ENCODE measurements at regions not wholly inside any gene's neighbourhood (a gene's known extent, or its start where the extent isn't known, plus 50 kb on each side); places are given as distances from the start of the nearest gene placed in this dataset.

- TF ChIP-seq, protein P1, sequence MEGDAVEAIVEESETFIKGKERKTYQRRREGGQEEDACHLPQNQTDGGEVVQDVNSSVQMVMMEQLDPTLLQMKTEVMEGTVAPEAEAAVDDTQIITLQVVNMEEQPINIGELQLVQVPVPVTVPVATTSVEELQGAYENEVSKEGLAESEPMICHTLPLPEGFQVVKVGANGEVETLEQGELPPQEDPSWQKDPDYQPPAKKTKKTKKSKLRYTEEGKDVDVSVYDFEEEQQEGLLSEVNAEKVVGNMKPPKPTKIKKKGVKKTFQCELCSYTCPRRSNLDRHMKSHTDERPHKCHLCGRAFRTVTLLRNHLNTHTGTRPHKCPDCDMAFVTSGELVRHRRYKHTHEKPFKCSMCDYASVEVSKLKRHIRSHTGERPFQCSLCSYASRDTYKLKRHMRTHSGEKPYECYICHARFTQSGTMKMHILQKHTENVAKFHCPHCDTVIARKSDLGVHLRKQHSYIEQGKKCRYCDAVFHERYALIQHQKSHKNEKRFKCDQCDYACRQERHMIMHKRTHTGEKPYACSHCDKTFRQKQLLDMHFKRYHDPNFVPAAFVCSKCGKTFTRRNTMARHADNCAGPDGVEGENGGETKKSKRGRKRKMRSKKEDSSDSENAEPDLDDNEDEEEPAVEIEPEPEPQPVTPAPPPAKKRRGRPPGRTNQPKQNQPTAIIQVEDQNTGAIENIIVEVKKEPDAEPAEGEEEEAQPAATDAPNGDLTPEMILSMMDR (IDR thresholded peaks at IDR 0.05; ENCODE audit: control insufficient read depth, insufficient read depth, low read depth, low read length, missing control alignments), result no peak
- H3K4me3 ChIP-seq (ENCODE audit: control insufficient read depth, low read depth, low read length), result no peak overlapping the region
- DNase-seq (ENCODE audit: low read depth), result no peak
Observed at GRCh38 chr18:73992242-73993022, 155.2 kb downstream of the FBXO15 start.

DNA sequence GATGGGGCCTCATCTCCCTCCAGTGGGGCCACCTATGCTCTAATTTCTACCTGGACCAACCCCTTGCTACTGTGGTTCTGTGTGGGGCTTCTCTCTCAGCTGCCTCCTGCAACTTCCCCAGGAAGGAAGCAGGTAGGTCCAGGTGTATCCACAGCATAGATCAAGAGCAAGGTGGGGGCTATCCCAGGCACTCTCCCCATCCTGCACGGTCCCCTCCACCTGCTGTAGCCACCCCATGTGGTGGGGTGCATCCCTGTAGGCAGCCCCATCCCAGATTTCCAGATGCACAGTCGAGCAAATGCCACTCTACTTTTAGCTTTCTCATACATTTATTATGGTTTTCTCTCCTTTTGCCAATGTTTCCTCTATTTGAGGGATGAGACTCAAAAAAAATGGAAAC, 156.1 kb downstream of the FBXO15 start:
- TF ChIP-seq, protein P1 (IDR thresholded peaks at IDR 0.05; ENCODE audit: control insufficient read depth, insufficient read depth, low read depth, low read length, missing control alignments), result no peak
- no peak for DNase-seq (ENCODE audit: low read depth)
- H3K4me3 ChIP-seq (ENCODE audit: control insufficient read depth, low read depth, low read length), result no peak overlapping the region

GRCh38 chr18:73990258-73990657, 157.4 kb downstream of the FBXO15 start:
- TF ChIP-seq, protein P1 (IDR thresholded peaks at IDR 0.05; ENCODE audit: control insufficient read depth, insufficient read depth, low read depth, low read length, missing control alignments), result no peak
- no peak for DNase-seq (ENCODE audit: low read depth)
- no peak overlapping the region for H3K4me3 ChIP-seq (ENCODE audit: control insufficient read depth, low read depth, low read length)

- H3K4me3 ChIP-seq (ENCODE audit: control insufficient read depth, low read depth, low read length), result no peak overlapping the region
- TF ChIP-seq, protein P1 (IDR thresholded peaks at IDR 0.05; ENCODE audit: control insufficient read depth, insufficient read depth, low read depth, low read length, missing control alignments), result no peak
- no peak for DNase-seq (ENCODE audit: low read depth)
Observed at GRCh38 chr18:73987247-73987980, 160.2 kb downstream of the FBXO15 start.

GRCh38 chr18:73986711-73987110, 160.9 kb downstream of the FBXO15 start:
- TF ChIP-seq, protein P1 (IDR thresholded peaks at IDR 0.05; ENCODE audit: control insufficient read depth, insufficient read depth, low read depth, low read length, missing control alignments), result no peak
- no peak for DNase-seq (ENCODE audit: low read depth)
- H3K4me3 ChIP-seq (ENCODE audit: control insufficient read depth, low read depth, low read length), result no peak overlapping the region

GRCh38 chr18:73985855-73986625, 161.6 kb downstream of the FBXO15 start:
- TF ChIP-seq, protein P1 (IDR thresholded peaks at IDR 0.05; ENCODE audit: control insufficient read depth, insufficient read depth, low read depth, low read length, missing control alignments), result no peak
- DNase-seq (ENCODE audit: low read depth), result no peak
- H3K4me3 ChIP-seq (ENCODE audit: control insufficient read depth, low read depth, low read length), result no peak overlapping the region

All from AG09309 (cell line).